Putamen (tissue), 1 donor: ENCODE measurements at regions not wholly inside any gene's neighbourhood (a gene's known extent, or its start where the extent isn't known, plus 50 kb on each side); places are given as distances from the start of the nearest gene placed in this dataset.
A peak's percentile ranks its signal among the peaks of the same experiment; 100 is the strongest.

Experiments
- DNase-seq: peaks from one replicate; pipeline ENCODE4 v3.0.0-alpha.2; 2016; ENCODE audit warnings: low spot score

- DNase-seq, result no peak
These were observed 555.3 kb downstream of the BUD13 start for GRCh38 chr11:116217441-116217840.

- DNase-seq, result peak; percentile 58
These were observed 555.8 kb downstream of the BUD13 start for GRCh38 chr11:116217006-116217405.

- no peak for DNase-seq
These were observed 557.2 kb downstream of the BUD13 start for GRCh38 chr11:116215471-116216113.

DNA sequence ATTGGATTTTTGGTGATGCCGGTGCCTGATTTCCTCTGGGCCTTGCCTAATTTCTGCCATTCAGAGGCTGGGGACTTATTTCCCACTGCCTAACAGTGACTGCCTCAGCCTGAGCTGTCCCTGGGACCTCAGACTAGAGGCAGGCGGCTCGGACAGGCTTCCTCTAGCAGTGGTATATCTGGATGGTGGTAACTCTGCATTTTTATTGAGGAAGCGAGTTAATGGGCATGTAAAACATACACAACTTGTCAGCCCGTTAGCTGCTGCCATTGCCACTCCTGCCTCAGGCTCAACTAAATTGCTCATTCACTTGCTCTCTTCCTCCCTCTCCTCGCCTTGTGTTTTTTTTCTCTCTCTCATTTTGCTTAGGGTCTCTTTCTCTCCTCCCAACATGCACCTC, 561.6 kb downstream of the BUD13 start:
- no peak for DNase-seq

- DNase-seq, result no peak
These were observed 562.1 kb downstream of the BUD13 start for GRCh38 chr11:116210663-116211062.

GRCh38 chr11:116209255-116209654, 563.5 kb downstream of the BUD13 start:
- no peak for DNase-seq

- DNase-seq, result no peak
These were observed 565.2 kb downstream of the BUD13 start for GRCh38 chr11:116207421-116208141.

- no peak for DNase-seq
These were observed 565.8 kb downstream of the BUD13 start for GRCh38 chr11:116207019-116207418.

DNA sequence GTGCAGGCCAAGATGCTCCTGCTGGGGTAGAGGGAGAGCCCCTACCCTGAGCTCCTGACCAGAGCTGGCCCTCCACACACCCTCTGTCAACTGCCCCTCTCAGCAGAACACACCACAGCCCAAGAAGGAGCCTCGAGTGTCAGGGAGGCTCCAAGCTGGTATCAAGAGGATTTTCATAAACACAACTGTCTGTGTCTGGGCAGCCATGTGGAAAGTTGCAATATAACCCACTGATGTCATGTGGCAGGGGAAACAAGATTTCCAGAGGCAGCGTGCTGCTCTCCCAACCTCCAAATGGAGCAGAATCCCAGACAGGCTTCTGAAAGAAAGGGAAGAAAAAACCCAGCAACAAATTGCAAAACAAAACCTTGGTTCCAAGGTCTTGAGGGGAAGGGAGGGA, 569.9 kb downstream of the BUD13 start:
- DNase-seq, result no peak

- DNase-seq, result no peak
These were observed 572.2 kb downstream of the BUD13 start for GRCh38 chr11:116200564-116200963.

DNA sequence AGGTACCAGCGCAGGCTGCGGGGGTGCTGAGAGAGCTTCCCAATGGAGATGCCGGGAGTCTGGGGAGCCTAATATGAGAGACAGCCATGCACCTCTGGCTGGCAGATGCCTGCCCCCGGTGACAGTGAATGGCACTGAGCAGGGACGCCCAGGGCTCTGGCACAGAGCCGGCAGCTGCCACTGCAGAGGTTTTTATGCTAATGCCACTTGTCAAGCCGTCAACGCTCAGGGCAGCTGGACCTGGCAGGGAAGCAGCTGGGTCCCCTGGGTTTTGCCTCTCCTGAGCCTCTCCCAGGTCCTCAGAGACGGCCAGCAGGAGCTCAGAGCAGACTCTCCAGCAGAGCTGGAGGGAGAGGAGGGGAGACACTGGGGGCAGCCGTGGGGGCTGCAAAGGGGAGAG, 573.6 kb downstream of the BUD13 start:
- DNase-seq, result no peak

GRCh38 chr11:116194156-116194904, 578.5 kb downstream of the BUD13 start:
- DNase-seq, result no peak

GRCh38 chr11:116193321-116194131, 579.3 kb downstream of the BUD13 start:
- DNase-seq, result no peak

GRCh38 chr11:116192509-116193210, 580.1 kb downstream of the BUD13 start:
- DNase-seq, result no peak

DNA sequence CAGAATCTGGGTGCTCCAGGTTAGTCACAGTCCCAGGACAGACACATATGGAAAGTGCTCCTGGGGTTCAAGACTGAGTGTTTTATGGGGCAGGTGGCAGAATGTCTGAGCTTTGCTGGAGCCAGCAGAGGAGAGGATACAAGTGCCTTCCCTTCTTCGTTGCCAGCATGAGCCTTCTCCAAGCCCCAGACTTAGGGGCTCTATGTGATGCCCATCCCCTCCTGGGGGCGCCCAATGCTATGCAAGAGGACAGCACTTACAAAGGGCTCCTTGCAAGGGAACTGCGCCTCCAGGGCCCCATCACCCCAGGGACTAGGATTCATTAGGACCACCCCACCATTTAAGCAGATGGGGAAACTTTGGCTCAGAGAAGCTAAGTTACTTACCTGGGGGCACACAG, 581.9 kb downstream of the BUD13 start:
- no peak for DNase-seq

GRCh38 chr11:116189408-116190170, 583.2 kb downstream of the BUD13 start:
- no peak for DNase-seq

DNA sequence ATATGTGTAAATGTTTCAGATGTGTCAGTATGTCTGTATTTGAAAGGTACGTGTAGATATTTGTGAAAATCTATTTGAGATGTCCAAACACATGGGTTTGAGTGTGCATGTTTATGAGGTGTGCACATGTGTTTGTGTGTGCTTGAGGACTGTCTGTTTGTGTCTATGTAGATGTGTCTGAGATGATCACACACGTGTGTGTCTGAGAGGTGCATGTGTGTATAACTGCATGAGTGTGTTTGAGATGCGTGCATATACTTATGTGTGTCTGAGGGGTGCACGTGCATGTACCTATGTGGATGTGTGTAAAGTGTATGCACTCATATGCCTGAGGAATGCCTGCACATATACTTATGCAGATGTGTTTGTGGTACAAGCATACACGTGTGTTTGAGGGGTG, 584.4 kb downstream of the BUD13 start:
- DNase-seq, result no peak

GRCh38 chr11:116187026-116187425, 585.8 kb downstream of the BUD13 start:
- no peak for DNase-seq

- no peak for DNase-seq
These were observed 587.2 kb downstream of the BUD13 start for GRCh38 chr11:116185551-116185950.

GRCh38 chr11:116184763-116185162, 588.0 kb downstream of the BUD13 start:
- DNase-seq, result no peak
